HCT116 (cell line): ENCODE measurements at regions not wholly inside any gene's neighbourhood (a gene's known extent, or its start where the extent isn't known, plus 50 kb on each side); places are given as distances from the start of the nearest gene placed in this dataset.

ENCODE experiments used
- ATAC-seq: fragments of 200-7000 bp; cut with Tn5 transposase; 2 replicates; pipeline ENCODE4 v1.9.1; 2020; ENCODE audit warnings: mild to moderate bottlenecking, moderate library complexity
- BruUV-seq: library from RNA; stranded (reverse); fragments of 400-500 nt; replicated peaks from 2 replicates; lab custom pipeline; 2021; lab: Mats Ljungman, UMichigan
- CTCF ChIA-PET: fragments of 300-600 bp; sonication (Branson Sonifier 250); formaldehyde crosslinking; loops from one replicate; lab custom pipeline; 2021; ENCODE audit warnings: antibody characterized with exemption; lab: Charles Lee
- POLR2A ChIA-PET: fragments of 300-600, 350-600 bp; sonication (Branson Sonifier 250); formaldehyde crosslinking; loops from one replicate; lab custom pipeline; 2021; ENCODE audit warnings: antibody characterized with exemption; lab: Charles Lee
- RAD21 ChIA-PET, 2 experiments: fragments of 300-600 bp; sonication (Branson Sonifier 250); formaldehyde crosslinking; loops; one replicate each; lab custom pipeline; 2023; ENCODE audit warnings: low total read pairs in 2 of 2; ENCODE audit not compliant: uncharacterized antibody in 2 of 2, unreplicated experiment in 2 of 2, low non-redundant PET in 1 of 2; lab: Charles Lee
- DNase-seq: peaks from one replicate; pipeline ENCODE4 v3.0.0-alpha.2; 2010; ENCODE audit warnings: low read depth, low spot score
- H2AFZ ChIP-seq: fragments of 200-600 bp; shearing (Covaris generic), sonication (generic); 2 replicates; pipeline ENCODE4 v1.6.1; 2017; ENCODE audit warnings: low read depth, mixed run types, mixed read lengths, antibody characterized with exemption, low read length; ENCODE audit not compliant: poor library complexity, severe bottlenecking
- H3K27ac ChIP-seq: 2 replicates; pipeline ENCODE4 v1.5.1; 2012; ENCODE audit warnings: low read depth, low read length
- H3K27me3 ChIP-seq: fragments of 200-600 bp; sonication (generic); 2 replicates; pipeline ENCODE4 v1.6.1; 2016; ENCODE audit warnings: mixed run types, low read length, mixed read lengths; ENCODE audit not compliant: insufficient read depth
- H3K36me3 ChIP-seq, 2 experiments: fragments of 200-500 bp in 1 of 2; fragments of 200-600 bp in 1 of 2; sonication (Bioruptor generic) in 1 of 2; sonication (generic) in 1 of 2; 2 replicates each; pipeline versions ENCODE4 v1.5.1 to v1.6.1; 2014 to 2016; ENCODE audit warnings: low read length in 2 of 2, inconsistent platforms in 1 of 2, mixed read lengths in 1 of 2, mixed run types in 1 of 2; ENCODE audit not compliant: insufficient read depth in 2 of 2, control insufficient read depth in 1 of 2
- H3K4me1 ChIP-seq, 2 experiments: fragments of 200-600 bp in 1 of 2; sonication (generic) in 1 of 2; 2 replicates each; pipeline versions ENCODE4 v1.5.1 to v1.6.1; 2012 to 2017; ENCODE audit warnings: low read length in 2 of 2, inconsistent platforms in 1 of 2, mild to moderate bottlenecking in 1 of 2, mixed read lengths in 1 of 2, mixed run types in 1 of 2, moderate library complexity in 1 of 2; ENCODE audit not compliant: insufficient read depth in 2 of 2, control insufficient read depth in 1 of 2
- H3K4me2 ChIP-seq: fragments of 200-600 bp; sonication (generic); 2 replicates; pipeline ENCODE4 v1.6.1; 2017; ENCODE audit warnings: mixed run types, low read length, mixed read lengths
- H3K4me3 ChIP-seq, 2 experiments: fragments of 200-600 bp in 1 of 2; sonication (generic) in 1 of 2; replicated peaks in 1 of 2; 2 replicates each; pipeline ENCODE4 v1.5.1; 2011 to 2016; ENCODE audit warnings: low read length in 2 of 2, control low read depth in 1 of 2, low read depth in 1 of 2, mild to moderate bottlenecking in 1 of 2, mixed read lengths in 1 of 2, mixed run types in 1 of 2
- H3K79me2 ChIP-seq: fragments of 200-600 bp; sonication (generic); 2 replicates; pipeline ENCODE4 v1.6.1; 2017; ENCODE audit warnings: mild to moderate bottlenecking, mixed run types, low read length, moderate library complexity, mixed read lengths; ENCODE audit not compliant: insufficient read depth
- H3K9ac ChIP-seq: fragments of 200-600 bp; sonication (generic); 2 replicates; pipeline ENCODE4 v1.6.1; 2016; ENCODE audit warnings: low read length, mixed read lengths
- H3K9me2 ChIP-seq: fragments of 200-600 bp; sonication (generic), shearing (Covaris generic); 2 replicates; pipeline ENCODE4 v1.6.1; 2017; ENCODE audit warnings: mixed run types, mild to moderate bottlenecking, moderate library complexity; ENCODE audit not compliant: insufficient read depth
- H3K9me3 ChIP-seq, 2 experiments: fragments of 200-500 bp in 1 of 2; fragments of 200-600 bp in 1 of 2; sonication (Bioruptor generic) in 1 of 2; sonication (generic) in 1 of 2; 2 replicates each; pipeline ENCODE4 v1.6.1; 2014 to 2017; ENCODE audit warnings: low read length in 2 of 2, mixed read lengths in 2 of 2, inconsistent platforms in 1 of 2, low read depth in 1 of 2, mild to moderate bottlenecking in 1 of 2, mixed run types in 1 of 2, moderate library complexity in 1 of 2; ENCODE audit not compliant: control insufficient read depth in 1 of 2, insufficient read depth in 1 of 2
- H4K20me1 ChIP-seq: fragments of 200-600 bp; sonication (generic), shearing (Covaris generic); 2 replicates; pipeline ENCODE4 v1.6.1; 2017; ENCODE audit warnings: mixed run types, mild to moderate bottlenecking, moderate library complexity; ENCODE audit not compliant: insufficient read depth
- ATF3 ChIP-seq: IDR thresholded peaks from 2 replicates; pipeline ENCODE4 v1.6.1; 2012
- CEBPB ChIP-seq: IDR thresholded peaks from 2 replicates; pipeline ENCODE4 v1.6.1; 2012; ENCODE audit warnings: low read depth
- EGR1 ChIP-seq: IDR thresholded peaks from 2 replicates; pipeline ENCODE4 v1.6.1; 2012; ENCODE audit warnings: low read depth
- ELF1 ChIP-seq: IDR thresholded peaks from 2 replicates; pipeline ENCODE4 v1.6.1; 2012; ENCODE audit warnings: low read depth, borderline replicate concordance
- JUND ChIP-seq: IDR thresholded peaks from 2 replicates; pipeline ENCODE4 v1.6.1; 2012
- REST ChIP-seq: IDR thresholded peaks from 2 replicates; pipeline ENCODE4 v1.6.1; 2012; ENCODE audit warnings: low read depth
- SIN3A ChIP-seq: IDR thresholded peaks from 2 replicates; pipeline ENCODE4 v1.6.1; 2012; ENCODE audit warnings: low read depth
- SRF ChIP-seq: IDR thresholded peaks from 2 replicates; pipeline ENCODE4 v1.6.1; 2012; ENCODE audit warnings: low read depth
- intact Hi-C: fragments of 100-400 bp; cut with micrococcal nuclease; formaldehyde crosslinking; loops from 2 replicates; pipeline ENCODE4 v1.10.0; 2022

GRCh38 chr5:118156181-118156580, 832.2 kb downstream of the DTWD2 start:
- H3K36me3 ChIP-seq, result no peaks in the 10 kb centered on the region
- TF ChIP-seq REST, result no peak
- TF ChIP-seq, all 23 proteins: peak for 0
- Histone ChIP-seq H4K20me1 (no peaks in the 10 kb centered on the region), H3K4me3 (no peak overlapping the region), H3K4me2 (no peak overlapping the region), H3K4me1 (no peaks in the 10 kb centered on the region), H3K27me3 (no peaks in the 10 kb centered on the region), H3K27ac (no peak overlapping the region), H2AFZ (no peak overlapping the region), H3K9me3 (no peaks in the 10 kb centered on the region), H3K9ac (no peak overlapping the region), H3K79me2 (no peaks in the 10 kb centered on the region), H3K9me2 (no peaks in the 10 kb centered on the region)
- intact Hi-C loops, result no loop called here
- no TSS peak for BruUV-seq
- ATAC-seq (no peak), DNase-seq (no peak)
- POLR2A ChIA-PET, result no interaction called here
- RAD21 ChIA-PET, result no interaction called here
- CTCF ChIA-PET, result no interaction called here

GRCh38 chr5:118146824-118147223, 841.5 kb downstream of the DTWD2 start:
- no peaks in the 10 kb centered on the region for H3K9me2 ChIP-seq
- no peak for DNase-seq
- H3K4me3 ChIP-seq, result no peak overlapping the region
- no peak overlapping the region for H3K9ac ChIP-seq
- H3K79me2 ChIP-seq, result no peaks in the 10 kb centered on the region
- no peaks in the 10 kb centered on the region for H4K20me1 ChIP-seq
- ChIA-PET CTCF (no interaction called here), POLR2A (no interaction called here), RAD21 (no interaction called here)
- ATAC-seq, result no peak
- H3K36me3 ChIP-seq, result no peaks in the 10 kb centered on the region
- no TSS peak for BruUV-seq
- TF ChIP-seq ELF1 (no peak), CEBPB (no peak), ATF3 (no peak), SIN3A (no peak), JUND (no peak), SRF (no peak), EGR1 (no peak)
- no peak overlapping the region for H2AFZ ChIP-seq
- intact Hi-C loops, result no loop called here
- H3K27ac ChIP-seq, result no peak overlapping the region
- no peaks in the 10 kb centered on the region for H3K27me3 ChIP-seq
- H3K9me3 ChIP-seq, result no peaks in the 10 kb centered on the region
- no peak overlapping the region for H3K4me2 ChIP-seq
- no peaks in the 10 kb centered on the region for H3K4me1 ChIP-seq
